CD4-positive, alpha-beta T cell (primary cell): ENCODE measurements at regions not wholly inside any gene's neighbourhood (a gene's known extent, or its start where the extent isn't known, plus 50 kb on each side); places are given as distances from the start of the nearest gene placed in this dataset.
A peak's percentile ranks its signal among the peaks of the same experiment; 100 is the strongest.
"Not testable (repeated sequence)": the region's sequence is repeated elsewhere in the genome, so short reads cannot be mapped to it uniquely, and the experiment has no call there.

Source experiments
- ATAC-seq: fragments of 200-7000 bp; cut with Tn5 transposase; one replicate; pipeline ENCODE4 v1.10.0; 2022; ENCODE audit warnings: mild to moderate bottlenecking; ENCODE audit not compliant: poor library complexity
- CTCF ChIA-PET: fragments of 350-600 bp; sonication (Branson Sonifier 250); formaldehyde crosslinking; loops from one replicate; lab custom pipeline; 2021; ENCODE audit warnings: antibody characterized with exemption, inconsistent platforms; lab: Charles Lee
- POLR2A ChIA-PET: fragments of 350-600 bp; sonication (Branson Sonifier 250); formaldehyde crosslinking; loops from one replicate; lab custom pipeline; 2021; ENCODE audit warnings: antibody characterized with exemption, inconsistent platforms; lab: Charles Lee
- DNase-seq, 14 experiments: peaks; one replicate each; pipeline ENCODE4 v3.0.0-alpha.2; 2013 to 2020; ENCODE audit warnings: mixed read lengths in 2 of 14
- H3K27ac ChIP-seq, 2 donors: one replicate each; pipeline versions ENCODE4 v1.5.1 to v1.7.0; 2013; ENCODE audit warnings: low read length in 2 of 2, low read depth in 1 of 2, mild to moderate bottlenecking in 1 of 2
- H3K27me3 ChIP-seq, 2 experiments: 1 replicate in 1 of 2; 2 replicates in 1 of 2; pipeline versions ENCODE4 v1.6.1 to v1.7.0; 2013; ENCODE audit warnings: low read length in 2 of 2, control low read depth in 1 of 2, mild to moderate bottlenecking in 1 of 2, moderate library complexity in 1 of 2; ENCODE audit not compliant: insufficient read depth in 2 of 2, control insufficient read depth in 1 of 2
- H3K36me3 ChIP-seq: one replicate; pipeline ENCODE4 v1.6.1; 2013; ENCODE audit warnings: low read length, control low read depth; ENCODE audit not compliant: insufficient read depth
- H3K4me1 ChIP-seq: one replicate; pipeline ENCODE4 v1.6.1; 2013; ENCODE audit warnings: low read length, control low read depth; ENCODE audit not compliant: insufficient read depth
- H3K4me3 ChIP-seq: one replicate; pipeline ENCODE4 v1.5.1; 2013; ENCODE audit warnings: mild to moderate bottlenecking, low read length, moderate library complexity
- H3K9me3 ChIP-seq, 2 experiments: 1 replicate in 1 of 2; 2 replicates in 1 of 2; pipeline versions ENCODE4 v1.6.1 to v1.7.0; 2013; ENCODE audit warnings: low read length in 2 of 2, mild to moderate bottlenecking in 2 of 2, control low read depth in 1 of 2, moderate library complexity in 1 of 2; ENCODE audit not compliant: control insufficient read depth in 1 of 2, insufficient read depth in 1 of 2
- H3K27ac Mint-ChIP-seq: one replicate; pipeline ENCODE4 v1.8.0; 2020; ENCODE audit warnings: mixed read lengths
- H3K27me3 Mint-ChIP-seq: one replicate; pipeline ENCODE4 v1.8.0; 2021; ENCODE audit warnings: mixed read lengths
- H3K36me3 Mint-ChIP-seq: one replicate; pipeline ENCODE4 v1.8.0; 2021; ENCODE audit warnings: low read depth, mixed read lengths
- H3K4me1 Mint-ChIP-seq: one replicate; pipeline ENCODE4 v1.8.0; 2021; ENCODE audit warnings: low read depth, mixed read lengths
- H3K4me3 Mint-ChIP-seq: one replicate; pipeline ENCODE4 v1.8.0; 2020; ENCODE audit warnings: mild to moderate bottlenecking, mixed read lengths
- H3K9me3 Mint-ChIP-seq: one replicate; pipeline ENCODE4 v1.8.0; 2020; ENCODE audit warnings: mixed read lengths
- intact Hi-C, 2 experiments: fragments of 100-400 bp; cut with DNase I in 1 of 2; cut with micrococcal nuclease in 1 of 2; formaldehyde crosslinking; loops; one replicate each; pipeline versions ENCODE4 v1.15.1 to v1.9.0; 2023 to 2025; cut with DNase I, micrococcal nuclease
- TF ChIP-seq, protein P1 (sequence below): fragments of 200-600 bp; IDR thresholded peaks from one replicate; pipeline ENCODE4 v1.8.0; 2022; ENCODE audit warnings: antibody characterized with exemption, mild to moderate bottlenecking

DNA sequence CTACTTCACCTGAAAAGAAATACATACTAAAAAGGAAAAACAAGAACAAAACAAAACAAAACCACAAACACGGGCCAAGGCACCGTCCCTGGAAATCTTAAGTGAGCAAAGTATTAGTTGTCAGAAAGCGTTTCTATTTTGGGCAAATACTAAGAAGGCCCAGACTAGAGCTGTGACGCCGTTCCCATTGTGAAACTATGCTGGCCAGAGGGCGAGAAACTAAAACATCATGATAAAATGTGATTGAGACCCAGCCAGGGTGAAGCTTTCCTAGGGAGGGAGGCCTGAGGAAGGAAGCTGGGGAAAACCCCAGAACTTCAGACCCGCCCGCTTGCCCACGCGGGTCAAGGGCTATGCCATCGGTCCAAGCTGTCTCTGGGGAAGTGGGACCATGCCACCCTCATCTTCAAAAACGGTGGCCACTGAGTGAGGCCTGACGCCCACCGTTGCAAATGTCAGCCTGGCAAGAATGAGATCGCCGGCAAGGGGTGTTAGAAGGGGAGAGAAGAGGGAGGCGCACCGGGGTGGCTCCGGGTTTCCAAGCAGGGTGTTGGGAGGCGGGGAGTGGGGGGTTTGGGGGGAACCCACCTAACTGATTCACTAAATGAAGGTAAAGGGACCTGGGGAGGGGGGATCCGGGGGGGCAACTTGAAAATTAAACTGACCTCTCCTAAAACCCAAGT is 1950.9 kb upstream of the DEFB115 start:
- Histone ChIP-seq H3K4me3 (peak overlapping the region; percentile 7), H3K36me3 (no peaks in the 10 kb centered on the region), H3K27ac (peak overlapping the region in 1 of 2 donors; percentile 37), H3K27me3 (no peaks in the 10 kb centered on the region), H3K4me1 (no peaks in the 10 kb centered on the region), H3K9me3 (peaks cover 8 to 60% of the 10 kb centered on the region in 2 experiments)
- CTCF ChIA-PET = no interaction called here
- no peaks in the 10 kb centered on the region for H3K4me1 Mint-ChIP-seq
- POLR2A ChIA-PET = no interaction called here
- ATAC-seq = no peak
- intact Hi-C loops = no loop called here
- no peak overlapping the region for H3K27ac Mint-ChIP-seq
- DNase-seq = peak in 2 of 14 experiments; percentile 15 to 45
- H3K36me3 Mint-ChIP-seq = peaks cover 18% of the 10 kb centered on the region
- TF ChIP-seq, protein P1, sequence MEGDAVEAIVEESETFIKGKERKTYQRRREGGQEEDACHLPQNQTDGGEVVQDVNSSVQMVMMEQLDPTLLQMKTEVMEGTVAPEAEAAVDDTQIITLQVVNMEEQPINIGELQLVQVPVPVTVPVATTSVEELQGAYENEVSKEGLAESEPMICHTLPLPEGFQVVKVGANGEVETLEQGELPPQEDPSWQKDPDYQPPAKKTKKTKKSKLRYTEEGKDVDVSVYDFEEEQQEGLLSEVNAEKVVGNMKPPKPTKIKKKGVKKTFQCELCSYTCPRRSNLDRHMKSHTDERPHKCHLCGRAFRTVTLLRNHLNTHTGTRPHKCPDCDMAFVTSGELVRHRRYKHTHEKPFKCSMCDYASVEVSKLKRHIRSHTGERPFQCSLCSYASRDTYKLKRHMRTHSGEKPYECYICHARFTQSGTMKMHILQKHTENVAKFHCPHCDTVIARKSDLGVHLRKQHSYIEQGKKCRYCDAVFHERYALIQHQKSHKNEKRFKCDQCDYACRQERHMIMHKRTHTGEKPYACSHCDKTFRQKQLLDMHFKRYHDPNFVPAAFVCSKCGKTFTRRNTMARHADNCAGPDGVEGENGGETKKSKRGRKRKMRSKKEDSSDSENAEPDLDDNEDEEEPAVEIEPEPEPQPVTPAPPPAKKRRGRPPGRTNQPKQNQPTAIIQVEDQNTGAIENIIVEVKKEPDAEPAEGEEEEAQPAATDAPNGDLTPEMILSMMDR = no peak
- no peak overlapping the region for H3K4me3 Mint-ChIP-seq
- no peaks in the 10 kb centered on the region for H3K27me3 Mint-ChIP-seq
- H3K9me3 Mint-ChIP-seq = peaks cover 28% of the 10 kb centered on the region

DNA sequence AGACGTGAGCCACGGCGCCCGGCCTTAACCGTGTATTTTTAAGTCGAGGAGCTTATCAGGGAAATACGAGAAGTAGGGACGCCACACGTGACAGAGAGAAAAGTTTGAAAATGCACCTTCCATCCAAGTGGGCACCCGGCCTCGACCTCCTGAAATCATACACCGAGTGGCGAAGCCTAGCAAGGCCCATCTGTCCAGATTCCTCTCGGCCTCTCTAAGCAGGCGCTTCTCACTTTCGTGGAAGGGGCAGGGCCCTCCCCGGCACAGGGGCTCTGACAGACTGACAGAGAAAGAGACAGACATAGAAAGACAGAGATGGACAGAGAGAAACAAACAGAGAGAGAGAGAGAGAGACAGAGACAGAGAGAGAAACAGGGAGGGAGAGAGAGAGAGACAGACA is 1950.0 kb upstream of the DEFB115 start:
- H3K4me3 Mint-ChIP-seq, H3K36me3 ChIP-seq, H3K27ac Mint-ChIP-seq, H3K4me1 ChIP-seq, H3K27me3 ChIP-seq, H3K4me1 Mint-ChIP-seq, H3K27me3 Mint-ChIP-seq, intact Hi-C loops, H3K27ac ChIP-seq, H3K4me3 ChIP-seq, CTCF ChIA-PET, DNase-seq, ATAC-seq, POLR2A ChIA-PET: not testable (repeated sequence)
- H3K9me3 ChIP-seq = peaks cover 8 to 57% of the 10 kb centered on the region in 2 experiments
- peaks cover 31% of the 10 kb centered on the region for H3K9me3 Mint-ChIP-seq
- peaks cover 18% of the 10 kb centered on the region for H3K36me3 Mint-ChIP-seq

DNA sequence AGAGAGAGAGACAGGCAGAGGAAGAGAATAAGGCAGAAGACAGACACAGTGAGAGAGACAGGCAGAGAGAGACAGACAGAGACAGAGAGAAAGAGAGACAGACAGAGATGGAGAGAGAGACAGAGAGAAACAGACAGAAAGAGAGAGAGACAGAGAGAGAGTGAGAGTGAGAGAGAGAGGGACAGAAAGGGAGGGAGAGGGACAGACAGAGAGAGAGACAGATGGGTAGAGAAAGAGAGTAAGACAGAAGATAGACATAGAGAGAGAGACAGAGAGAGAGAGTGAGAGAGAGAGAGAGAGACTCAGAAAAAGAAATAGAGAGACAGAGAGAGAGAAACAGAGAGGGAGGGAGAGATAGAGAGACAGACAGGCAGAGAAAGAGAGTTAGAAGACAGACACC is 1948.5 kb upstream of the DEFB115 start:
- CTCF ChIA-PET, H3K27ac Mint-ChIP-seq: not testable (repeated sequence)

DNA sequence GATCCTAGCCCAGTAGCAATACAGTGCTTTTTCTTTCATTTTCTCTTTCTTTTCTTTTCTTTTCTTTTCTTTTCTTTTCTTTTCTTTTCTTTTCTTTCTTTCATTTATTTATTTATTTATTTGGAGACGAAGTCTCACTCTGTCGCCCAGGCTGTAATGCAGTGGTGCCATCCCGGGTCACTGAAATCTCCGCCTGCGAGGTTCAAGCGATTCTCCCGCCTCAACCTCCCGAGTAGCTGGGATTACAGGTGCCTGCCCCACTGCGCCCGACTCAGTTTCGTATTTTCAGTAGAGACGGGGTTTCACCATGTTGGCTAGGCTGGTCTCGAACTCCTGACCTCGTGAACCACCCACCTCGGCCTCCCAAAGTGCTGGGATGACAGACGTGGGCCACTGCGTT is 1948.0 kb upstream of the DEFB115 start:
- H3K36me3 ChIP-seq, H3K4me3 Mint-ChIP-seq, DNase-seq, intact Hi-C loops, H3K36me3 Mint-ChIP-seq, H3K27me3 Mint-ChIP-seq, POLR2A ChIA-PET, H3K27ac ChIP-seq, H3K27me3 ChIP-seq, H3K4me1 Mint-ChIP-seq, ATAC-seq, H3K4me1 ChIP-seq, H3K4me3 ChIP-seq, H3K27ac Mint-ChIP-seq, CTCF ChIA-PET: not testable (repeated sequence)
- peaks cover 34% of the 10 kb centered on the region for H3K9me3 Mint-ChIP-seq
- H3K9me3 ChIP-seq = peaks cover 8 to 63% of the 10 kb centered on the region in 2 experiments

More for the DNA sequence above, 1948.5 kb upstream of the DEFB115 start:
- H3K4me3 Mint-ChIP-seq, H3K4me1 ChIP-seq, H3K4me1 Mint-ChIP-seq, H3K27me3 ChIP-seq, H3K4me3 ChIP-seq, ATAC-seq, intact Hi-C loops, H3K27ac ChIP-seq, H3K27me3 Mint-ChIP-seq, H3K36me3 Mint-ChIP-seq, POLR2A ChIA-PET, DNase-seq, H3K36me3 ChIP-seq: not testable (repeated sequence)
- peaks cover 32% of the 10 kb centered on the region for H3K9me3 Mint-ChIP-seq
- H3K9me3 ChIP-seq = peaks cover 8 to 60% of the 10 kb centered on the region in 2 experiments

DNA sequence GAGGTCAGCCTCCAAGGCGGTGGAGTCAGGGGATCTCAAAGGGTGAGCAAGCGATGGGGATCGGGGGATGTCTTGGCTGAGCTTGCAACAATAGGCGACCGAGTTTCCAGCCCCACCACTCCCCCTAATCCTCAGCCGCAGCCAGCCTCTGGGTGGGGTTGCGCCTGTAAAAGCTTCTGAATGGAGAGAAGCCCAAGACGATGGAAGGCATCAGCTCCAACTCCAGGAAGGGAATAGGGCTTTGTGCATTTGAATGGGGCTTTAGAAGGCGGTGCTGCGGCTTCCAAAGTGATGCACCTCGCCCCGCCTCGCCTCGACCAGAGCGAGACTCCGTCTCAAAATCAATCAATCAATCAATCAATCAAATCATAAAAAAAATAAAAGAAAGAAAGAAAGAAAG is 1946.4 kb upstream of the DEFB115 start:
- H3K9me3 Mint-ChIP-seq = peaks cover 24% of the 10 kb centered on the region
- H3K27me3 Mint-ChIP-seq, H3K4me3 ChIP-seq, DNase-seq, H3K36me3 Mint-ChIP-seq, intact Hi-C loops, H3K4me1 Mint-ChIP-seq, H3K27ac ChIP-seq, H3K4me3 Mint-ChIP-seq, H3K27ac Mint-ChIP-seq, ATAC-seq, H3K36me3 ChIP-seq, H3K4me1 ChIP-seq, H3K27me3 ChIP-seq, POLR2A ChIA-PET, CTCF ChIA-PET: not testable (repeated sequence)
- H3K9me3 ChIP-seq = peaks cover 3 to 71% of the 10 kb centered on the region in 2 experiments

DNA sequence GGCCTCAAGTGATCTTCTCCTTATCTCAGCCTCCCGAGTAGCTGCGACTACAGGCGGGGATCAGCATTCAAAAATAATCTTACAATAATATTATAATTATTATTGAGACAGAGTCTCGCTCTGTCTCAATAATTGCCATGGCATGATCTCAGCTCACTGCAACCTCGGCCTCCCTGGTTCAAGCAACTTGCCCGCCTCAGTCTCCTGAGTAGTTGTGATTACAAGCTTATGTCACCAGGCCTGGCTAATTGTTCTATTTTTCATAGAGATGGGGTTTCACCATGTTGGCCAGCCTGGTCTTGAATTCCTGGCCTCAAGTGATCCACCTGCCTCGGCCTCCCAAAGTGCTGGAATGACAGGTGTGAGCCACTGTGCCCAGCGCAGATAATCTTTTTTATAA is 1944.8 kb upstream of the DEFB115 start:
- H3K27me3 ChIP-seq, DNase-seq, H3K4me3 ChIP-seq, ATAC-seq, H3K4me3 Mint-ChIP-seq, H3K4me1 Mint-ChIP-seq, H3K27me3 Mint-ChIP-seq, H3K4me1 ChIP-seq, H3K27ac Mint-ChIP-seq, H3K36me3 ChIP-seq, CTCF ChIA-PET, intact Hi-C loops, H3K36me3 Mint-ChIP-seq, POLR2A ChIA-PET, H3K27ac ChIP-seq: not testable (repeated sequence)
- H3K9me3 ChIP-seq = peaks cover 0 to 58% of the 10 kb centered on the region in 2 experiments
- peaks cover 20% of the 10 kb centered on the region for H3K9me3 Mint-ChIP-seq
